ENCODE measurements at regions not wholly inside any gene's neighbourhood (a gene's known extent, or its start where the extent isn't known, plus 50 kb on each side); places are given as distances from the start of the nearest gene placed in this dataset.
"Not testable (repeated sequence)": the region's sequence is repeated elsewhere in the genome, so short reads cannot be mapped to it uniquely, and the experiment has no call there.

DNA sequence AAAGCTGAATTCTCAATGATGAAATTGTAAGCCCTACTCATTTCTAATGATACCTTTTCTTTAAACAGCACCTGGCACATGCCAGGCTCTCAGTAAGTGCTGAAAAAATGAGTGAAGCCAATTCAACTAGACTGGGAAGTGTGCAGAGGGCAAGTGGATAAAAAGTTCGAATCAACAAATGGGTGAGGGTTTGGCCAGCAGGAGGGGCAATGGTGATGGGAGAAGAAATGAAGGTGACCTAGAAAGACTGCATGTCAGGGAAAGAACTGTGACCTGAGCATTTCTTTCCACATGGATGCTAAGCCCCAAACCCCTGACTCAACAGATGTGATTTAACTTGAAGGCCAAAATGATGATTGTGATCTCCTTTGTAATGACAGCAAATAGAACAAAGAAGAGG lies 54.6 kb downstream of the DKK1 start:
- intact Hi-C loops (cut with micrococcal nuclease), result no loop called here
- peaks cover 5% of the 10 kb centered on the region for H3K9me3 Mint-ChIP-seq
- no peak for DNase-seq
- no peak overlapping the region for H3K27ac Mint-ChIP-seq
- H3K36me3 Mint-ChIP-seq (ENCODE audit: low read depth), result no peaks in the 10 kb centered on the region
- CTCF ChIA-PET, result no interaction called here
- no peaks in the 10 kb centered on the region for H3K27me3 Mint-ChIP-seq (ENCODE audit: low read depth)
- H3K4me3 Mint-ChIP-seq, result no peak overlapping the region
- H3K4me1 Mint-ChIP-seq (ENCODE audit: low read depth), result no peaks in the 10 kb centered on the region

DNA sequence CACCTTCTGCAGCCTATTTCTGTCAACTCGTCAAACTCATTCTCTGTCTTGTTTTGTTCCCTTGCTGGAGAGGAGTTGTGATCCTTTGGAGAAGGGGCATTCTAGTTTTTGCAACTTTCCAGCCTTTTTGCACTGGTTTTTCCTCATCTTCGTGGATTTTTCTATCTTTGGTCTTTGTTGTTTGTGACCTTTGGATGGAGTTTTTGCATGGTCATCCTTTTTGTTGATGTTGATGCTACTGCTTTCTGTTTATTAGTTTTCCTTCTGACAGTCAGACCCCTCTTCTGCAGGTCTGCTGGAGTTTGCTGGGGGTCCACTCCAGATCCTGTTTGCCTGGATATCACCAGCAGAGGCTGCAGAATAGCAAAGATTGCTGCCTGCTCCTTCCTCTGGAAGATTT lies 60.1 kb downstream of the DKK1 start:
- H3K4me3 Mint-ChIP-seq; H3K4me1 Mint-ChIP-seq (ENCODE audit: low read depth); intact Hi-C loops (cut with micrococcal nuclease); H3K36me3 Mint-ChIP-seq (ENCODE audit: low read depth); H3K27ac Mint-ChIP-seq; H3K27me3 Mint-ChIP-seq (ENCODE audit: low read depth); DNase-seq; H3K9me3 Mint-ChIP-seq; CTCF ChIA-PET: not testable (repeated sequence)

DNA sequence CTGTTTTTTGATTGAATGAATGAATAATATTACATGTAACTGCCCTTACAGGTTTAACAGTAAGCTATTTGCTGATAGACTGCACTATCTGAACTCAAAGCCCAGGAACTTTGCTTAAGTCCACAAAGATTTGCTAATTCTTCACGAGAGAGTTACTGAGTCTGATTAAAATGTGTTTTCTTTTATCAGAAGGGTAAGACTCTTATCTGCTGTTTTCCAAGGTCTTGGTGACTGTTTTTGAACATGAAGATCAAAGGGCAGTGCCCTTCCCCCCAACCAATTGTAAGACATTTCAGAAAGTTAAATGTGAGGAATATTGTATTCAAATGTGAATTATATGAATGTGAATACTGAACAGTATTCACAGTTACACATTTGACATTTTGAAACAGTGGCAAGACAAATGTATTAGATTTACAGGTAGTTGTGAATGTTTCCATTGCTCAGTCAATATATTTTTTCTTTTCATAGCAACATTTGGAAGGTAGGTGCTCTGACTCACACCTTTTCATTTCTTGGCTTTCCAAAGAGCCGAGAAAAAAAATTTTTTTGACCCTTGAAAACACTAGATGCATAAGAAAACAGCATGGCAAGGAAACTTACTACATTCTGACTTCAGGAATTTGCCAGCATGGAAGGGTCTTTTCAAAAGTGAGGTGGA lies 62.7 kb downstream of the DKK1 start:
- Mint-ChIP-seq H3K4me1 (ENCODE audit: low read depth) (no peaks in the 10 kb centered on the region), H3K27me3 (ENCODE audit: low read depth) (peaks cover 4% of the 10 kb centered on the region), H3K9me3 (peaks cover 6% of the 10 kb centered on the region), H3K36me3 (ENCODE audit: low read depth) (no peaks in the 10 kb centered on the region), H3K4me3 (no peak overlapping the region), H3K27ac (no peak overlapping the region)
- no peak for DNase-seq
- CTCF ChIA-PET, result no interaction called here
- intact Hi-C loops (cut with micrococcal nuclease), result no loop called here

DNA sequence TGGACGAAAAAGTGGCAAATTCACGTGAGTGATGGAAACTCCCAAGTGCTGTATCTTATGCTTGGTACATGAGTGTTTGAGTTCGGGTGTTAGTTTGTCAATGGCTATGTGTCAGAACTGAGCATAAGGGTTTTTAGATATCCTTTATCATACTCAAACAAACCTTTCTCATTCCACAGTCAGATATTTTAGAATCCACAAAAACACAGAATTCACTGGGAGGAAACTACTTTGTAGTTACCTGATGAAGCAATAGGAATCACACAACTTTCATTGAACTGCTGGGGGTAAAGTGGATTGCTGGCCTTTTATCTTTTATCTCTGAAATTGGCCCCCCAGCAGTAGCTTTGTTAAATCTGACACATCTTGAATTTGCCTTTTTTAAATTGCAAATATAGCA lies 64.0 kb downstream of the DKK1 start:
- DNase-seq, result no peak
- H3K36me3 Mint-ChIP-seq (ENCODE audit: low read depth), result no peaks in the 10 kb centered on the region
- peaks cover 6% of the 10 kb centered on the region for H3K9me3 Mint-ChIP-seq
- no peak overlapping the region for H3K4me3 Mint-ChIP-seq
- intact Hi-C loops (cut with micrococcal nuclease), result no loop called here
- H3K27me3 Mint-ChIP-seq (ENCODE audit: low read depth), result peaks cover 4% of the 10 kb centered on the region
- CTCF ChIA-PET, result no interaction called here
- no peak overlapping the region for H3K27ac Mint-ChIP-seq
- no peaks in the 10 kb centered on the region for H3K4me1 Mint-ChIP-seq (ENCODE audit: low read depth)

DNA sequence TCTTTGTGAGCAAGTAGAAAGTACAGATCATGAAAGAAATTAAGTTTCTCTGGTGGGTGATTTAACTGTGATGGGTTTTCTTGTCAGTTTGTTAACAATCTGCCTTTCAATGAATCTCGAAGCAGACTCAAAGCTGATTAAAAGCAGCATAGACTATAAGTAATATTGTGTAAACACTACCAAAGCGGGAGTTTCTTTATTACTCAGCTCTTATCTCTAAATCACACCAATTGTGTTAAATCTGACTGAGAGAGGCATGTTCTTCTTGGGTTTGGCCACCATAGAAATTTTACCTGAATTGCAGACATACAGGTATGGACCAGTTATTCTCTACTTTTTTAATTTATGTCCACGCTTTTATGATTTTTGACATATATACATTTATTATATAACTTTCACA lies 65.2 kb downstream of the DKK1 start:
- Mint-ChIP-seq H3K27ac (no peak overlapping the region), H3K36me3 (ENCODE audit: low read depth) (no peaks in the 10 kb centered on the region), H3K9me3 (peaks cover 2% of the 10 kb centered on the region), H3K4me3 (no peak overlapping the region), H3K27me3 (ENCODE audit: low read depth) (peaks cover 4% of the 10 kb centered on the region), H3K4me1 (ENCODE audit: low read depth) (no peaks in the 10 kb centered on the region)
- no peak for DNase-seq
- intact Hi-C loops (cut with micrococcal nuclease), result no loop called here
- CTCF ChIA-PET, result no interaction called here

DNA sequence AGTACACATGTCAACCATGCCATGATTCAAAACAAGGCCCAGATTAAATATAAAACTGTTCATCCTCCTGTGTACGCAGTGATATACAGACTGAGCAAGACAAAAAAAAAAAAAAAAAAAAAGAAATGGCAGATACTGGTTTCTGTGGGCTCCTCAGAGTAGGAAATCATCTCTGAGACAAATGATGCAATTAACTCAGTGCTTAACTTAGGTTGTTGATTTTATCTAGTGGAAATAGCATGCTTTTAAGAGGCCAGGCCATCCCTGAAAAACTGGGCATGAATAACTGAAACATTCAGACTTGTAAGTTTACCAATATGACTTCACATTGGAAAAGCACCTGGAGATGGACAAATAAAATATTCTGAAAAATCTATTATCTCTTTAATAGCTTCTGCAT lies 69.0 kb downstream of the DKK1 start:
- Mint-ChIP-seq H3K4me1 (ENCODE audit: low read depth) (no peaks in the 10 kb centered on the region), H3K27me3 (ENCODE audit: low read depth) (no peaks in the 10 kb centered on the region)
- intact Hi-C loops (cut with micrococcal nuclease), result no loop called here

DNA sequence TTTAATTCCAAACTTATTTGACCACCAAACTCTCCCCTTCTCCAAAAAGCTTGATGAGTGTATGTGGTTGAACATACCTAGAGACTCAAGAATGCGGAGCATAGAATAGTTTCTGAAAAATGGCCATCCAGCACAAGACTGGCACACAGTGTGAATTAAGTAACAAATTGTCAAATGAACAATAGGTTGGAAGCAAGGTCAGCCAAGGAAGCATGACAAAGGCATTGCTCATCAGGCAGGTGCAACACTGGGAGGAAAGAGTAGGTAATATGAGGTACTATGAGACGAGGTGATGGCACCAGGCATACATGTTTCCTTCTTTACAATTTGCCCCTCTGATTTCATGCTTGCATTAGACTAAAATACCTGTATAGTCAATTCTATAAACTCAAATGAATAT lies 73.7 kb downstream of the DKK1 start:
- Mint-ChIP-seq H3K36me3 (ENCODE audit: low read depth) (no peaks in the 10 kb centered on the region), H3K4me3 (no peak overlapping the region), H3K4me1 (ENCODE audit: low read depth) (no peaks in the 10 kb centered on the region), H3K9me3 (peaks cover 7% of the 10 kb centered on the region), H3K27ac (no peak overlapping the region), H3K27me3 (ENCODE audit: low read depth) (no peaks in the 10 kb centered on the region)
- CTCF ChIA-PET, result no interaction called here
- DNase-seq, result no peak
- intact Hi-C loops (cut with micrococcal nuclease), result no loop called here

More for the DNA sequence above, 69.0 kb downstream of the DKK1 start:
- no peak for DNase-seq
- Mint-ChIP-seq H3K36me3 (ENCODE audit: low read depth) (no peaks in the 10 kb centered on the region), H3K27ac (no peak overlapping the region), H3K9me3 (peaks cover 2% of the 10 kb centered on the region), H3K4me3 (no peak overlapping the region)
- CTCF ChIA-PET, result interaction anchor here (1.4 kb wide), 1 partner anchor 76 kb away, joined by 4 read pairs; no protein-coding TSS in a partner anchor

DNA sequence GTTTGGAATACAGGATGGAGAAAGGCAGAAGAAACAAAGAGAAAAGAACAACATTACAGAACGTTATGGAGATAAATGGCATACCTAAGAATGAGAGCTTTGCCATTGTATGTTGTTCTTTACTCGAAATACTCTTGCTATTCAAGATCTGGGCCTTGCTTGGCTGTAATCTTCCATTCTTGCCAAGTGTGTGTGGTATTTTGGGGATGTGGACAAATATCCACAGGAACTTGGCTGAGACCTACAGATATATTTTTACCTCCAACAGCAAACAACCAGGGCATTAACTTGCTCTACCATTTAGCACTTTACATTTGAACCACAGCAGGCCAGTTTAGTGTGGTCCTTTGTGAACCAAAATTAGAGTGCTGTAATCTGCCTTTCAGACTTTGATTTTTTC lies 76.3 kb downstream of the DKK1 start:
- CTCF ChIA-PET, result no interaction called here
- no peaks in the 10 kb centered on the region for H3K27me3 Mint-ChIP-seq (ENCODE audit: low read depth)
- no peak for DNase-seq

DNA sequence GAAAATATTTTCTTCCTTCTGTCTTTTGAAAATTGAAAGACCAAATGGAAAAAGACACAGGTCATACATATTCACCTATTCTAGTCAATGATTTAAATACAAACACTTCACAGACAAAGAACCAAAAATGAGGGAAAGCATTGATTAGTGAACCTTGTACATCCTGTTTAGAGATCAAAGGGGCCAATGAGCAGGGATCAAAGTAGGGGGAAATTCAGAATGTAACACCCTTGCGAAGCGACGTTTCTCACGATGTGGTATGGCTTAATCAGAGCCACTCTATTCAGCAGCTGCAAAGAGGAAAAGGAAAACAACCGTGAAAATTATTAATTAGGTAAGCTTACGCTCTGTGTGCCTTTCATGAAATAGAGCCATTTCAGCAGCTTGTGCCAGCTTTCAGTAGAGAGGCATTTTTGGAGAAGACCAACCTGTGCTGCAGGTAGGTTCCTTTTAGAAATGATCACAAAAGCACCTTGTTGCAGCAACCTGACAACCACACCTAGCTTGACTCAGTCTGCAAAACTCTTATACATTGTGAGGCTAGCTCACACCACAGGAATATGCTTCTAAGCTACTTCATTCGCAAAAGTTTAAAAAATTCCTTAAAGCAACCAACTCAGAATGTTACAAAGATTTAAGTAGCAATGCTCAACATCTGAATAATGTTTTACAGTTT lies 78.0 kb downstream of the DKK1 start:
- peaks cover 13% of the 10 kb centered on the region for H3K9me3 Mint-ChIP-seq
- no peak for DNase-seq
- intact Hi-C loops (cut with micrococcal nuclease), result no loop called here
- CTCF ChIA-PET, result no interaction called here
- H3K27me3 Mint-ChIP-seq (ENCODE audit: low read depth), result no peaks in the 10 kb centered on the region
- H3K4me1 Mint-ChIP-seq (ENCODE audit: low read depth), result no peaks in the 10 kb centered on the region
- no peak overlapping the region for H3K4me3 Mint-ChIP-seq
- H3K27ac Mint-ChIP-seq, result no peak overlapping the region
- no peaks in the 10 kb centered on the region for H3K36me3 Mint-ChIP-seq (ENCODE audit: low read depth)

More for the DNA sequence above, 76.3 kb downstream of the DKK1 start:
- H3K9me3 Mint-ChIP-seq, result peaks cover 10% of the 10 kb centered on the region
- H3K4me1 Mint-ChIP-seq (ENCODE audit: low read depth), result no peaks in the 10 kb centered on the region
- H3K27ac Mint-ChIP-seq, result no peak overlapping the region
- H3K36me3 Mint-ChIP-seq (ENCODE audit: low read depth), result no peaks in the 10 kb centered on the region
- intact Hi-C loops (cut with micrococcal nuclease), result no loop called here
- no peak overlapping the region for H3K4me3 Mint-ChIP-seq

DNA sequence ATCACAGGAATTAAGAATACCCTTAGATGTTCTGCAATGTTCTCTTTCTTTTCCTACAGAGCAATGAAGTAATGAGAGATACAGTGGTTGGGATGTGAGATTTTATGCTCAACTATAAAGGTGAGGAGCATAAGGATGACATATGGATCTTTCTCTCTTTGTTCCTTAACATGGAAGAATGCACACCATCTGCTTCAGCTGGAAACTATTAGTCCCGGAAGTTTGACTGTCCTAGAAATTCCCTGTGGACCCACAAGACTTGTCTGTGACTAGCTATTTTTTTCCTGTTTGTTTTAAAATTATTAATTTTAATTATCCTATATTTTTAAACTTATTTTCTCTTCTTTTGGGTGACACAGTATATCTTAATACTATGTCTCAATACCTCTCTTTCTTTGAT lies 80.2 kb downstream of the DKK1 start:
- CTCF ChIA-PET, result interaction anchor here (0.7 kb wide), 1 partner anchor 58 kb away, joined by 3 read pairs; no protein-coding TSS in a partner anchor
- intact Hi-C loops (cut with micrococcal nuclease), result no loop called here
- Mint-ChIP-seq H3K27me3 (ENCODE audit: low read depth) (no peaks in the 10 kb centered on the region), H3K36me3 (ENCODE audit: low read depth) (no peaks in the 10 kb centered on the region), H3K4me3 (no peak overlapping the region), H3K27ac (no peak overlapping the region), H3K4me1 (ENCODE audit: low read depth) (no peaks in the 10 kb centered on the region), H3K9me3 (peaks cover 12% of the 10 kb centered on the region)
- no peak for DNase-seq

DNA sequence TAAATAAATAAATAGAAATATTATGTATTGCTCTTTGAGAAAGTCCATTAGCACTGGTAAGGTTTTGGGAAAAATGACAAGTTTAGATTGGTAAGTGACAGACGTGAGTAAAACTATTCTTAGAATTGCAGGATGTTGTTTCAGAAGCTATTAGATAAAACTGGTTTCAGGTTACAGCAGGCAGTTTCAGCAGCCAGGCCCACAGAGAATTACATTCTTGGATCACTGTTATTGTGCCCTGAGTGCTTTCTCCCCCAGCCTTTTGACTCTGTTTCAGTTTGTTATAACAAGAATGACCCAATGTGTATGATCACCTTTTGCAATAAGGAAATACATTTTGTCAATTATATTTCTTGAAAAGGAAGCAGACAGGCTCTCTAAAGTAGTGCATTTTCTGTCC lies 86.5 kb downstream of the DKK1 start:
- peaks cover 14% of the 10 kb centered on the region for H3K9me3 Mint-ChIP-seq
- no peaks in the 10 kb centered on the region for H3K4me1 Mint-ChIP-seq (ENCODE audit: low read depth)
- no peak overlapping the region for H3K4me3 Mint-ChIP-seq
- intact Hi-C loops (cut with micrococcal nuclease), result no loop called here
- H3K27ac Mint-ChIP-seq, result no peak overlapping the region
- H3K36me3 Mint-ChIP-seq (ENCODE audit: low read depth), result no peaks in the 10 kb centered on the region
- DNase-seq, result no peak
- CTCF ChIA-PET, result no interaction called here
- H3K27me3 Mint-ChIP-seq (ENCODE audit: low read depth), result no peaks in the 10 kb centered on the region

DNA sequence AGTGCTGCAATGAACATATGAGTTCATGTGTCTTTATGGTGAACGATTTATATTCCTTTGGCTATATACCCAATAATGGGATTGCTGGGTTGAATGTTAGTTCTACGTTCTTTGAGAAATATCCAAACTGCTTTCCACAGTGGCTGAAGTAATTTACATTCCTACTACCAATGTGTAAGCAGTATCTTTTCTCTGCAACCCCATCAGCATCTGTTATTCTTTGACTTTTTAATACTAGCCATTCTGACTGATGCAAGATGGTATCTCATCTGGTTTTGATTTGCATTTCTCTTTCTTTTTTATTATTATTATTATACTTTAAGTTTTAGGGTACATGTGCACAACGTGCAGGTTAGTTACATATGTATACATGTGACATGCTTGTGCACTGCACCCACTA lies 89.7 kb downstream of the DKK1 start:
- intact Hi-C loops (cut with micrococcal nuclease); H3K36me3 Mint-ChIP-seq (ENCODE audit: low read depth): not testable (repeated sequence)

DNA sequence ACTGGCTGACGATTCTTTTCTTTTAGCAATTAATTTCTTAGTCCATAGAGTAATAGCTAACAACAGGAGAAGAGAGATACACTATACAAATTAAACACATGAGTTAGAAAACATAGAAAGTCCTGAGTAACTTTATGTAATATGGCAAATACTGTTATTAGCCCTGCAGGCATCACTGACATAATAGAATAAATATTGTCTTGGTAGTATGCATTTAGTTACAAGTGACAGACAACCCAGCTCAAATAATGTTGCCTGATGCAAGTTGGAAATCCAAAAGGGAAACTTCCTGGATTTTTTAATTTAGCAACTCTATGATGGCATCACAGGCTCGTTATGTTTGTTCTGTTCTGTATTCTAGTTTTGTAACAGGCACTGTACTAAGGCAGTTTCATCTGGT lies 95.1 kb downstream of the DKK1 start:
- H3K4me3 Mint-ChIP-seq, result no peak overlapping the region
- H3K4me1 Mint-ChIP-seq (ENCODE audit: low read depth), result no peaks in the 10 kb centered on the region
- intact Hi-C loops (cut with micrococcal nuclease), result no loop called here
- H3K27ac Mint-ChIP-seq, result no peak overlapping the region
- no peaks in the 10 kb centered on the region for H3K27me3 Mint-ChIP-seq (ENCODE audit: low read depth)
- H3K36me3 Mint-ChIP-seq (ENCODE audit: low read depth), result no peaks in the 10 kb centered on the region
- peaks cover 2% of the 10 kb centered on the region for H3K9me3 Mint-ChIP-seq
- CTCF ChIA-PET, result no interaction called here
- DNase-seq, result no peak

More for the DNA sequence above, 89.7 kb downstream of the DKK1 start:
- CTCF ChIA-PET; H3K4me3 Mint-ChIP-seq; H3K4me1 Mint-ChIP-seq (ENCODE audit: low read depth); DNase-seq; H3K27ac Mint-ChIP-seq; H3K27me3 Mint-ChIP-seq (ENCODE audit: low read depth): not testable (repeated sequence)
- peaks cover 10% of the 10 kb centered on the region for H3K9me3 Mint-ChIP-seq
